HEK293 (cell line): ENCODE measurements at regions not wholly inside any gene's neighbourhood (a gene's known extent, or its start where the extent isn't known, plus 50 kb on each side); places are given as distances from the start of the nearest gene placed in this dataset.

Experiments used
- CTCF ChIA-PET: fragments of 350-600 bp; formaldehyde crosslinking; extraction: SDS; loops from one replicate; lab custom pipeline; 2021; ENCODE audit warnings: antibody characterized with exemption; lab: Yijun Ruan, JAX
- POLR2A ChIA-PET: fragments of 300-600 bp; formaldehyde crosslinking; extraction: SDS; loops from one replicate; lab custom pipeline; 2020; ENCODE audit warnings: antibody characterized with exemption, inconsistent platforms; lab: Yijun Ruan, JAX
- H3K27ac ChIP-seq: fragments of 200-500 bp; sonication (Bioruptor generic); 2 replicates; pipeline ENCODE4 v1.5.1; 2014; ENCODE audit warnings: low read depth, low read length, control low read depth, inconsistent platforms; ENCODE audit errors: extremely low read depth
- H3K36me3 ChIP-seq, 2 experiments: fragments of 200-500 bp in 1 of 2; sonication (Bioruptor generic) in 1 of 2; 1 replicate in 1 of 2; 2 replicates in 1 of 2; pipeline ENCODE4 v1.5.1; 2014 to 2017; ENCODE audit warnings: inconsistent platforms in 2 of 2, low read length in 2 of 2; ENCODE audit not compliant: control insufficient read depth in 2 of 2, insufficient read depth in 1 of 2
- H3K4me1 ChIP-seq: fragments of 200-500 bp; sonication (Bioruptor generic); 2 replicates; pipeline ENCODE4 v1.5.1; 2014; ENCODE audit warnings: mild to moderate bottlenecking, low read length, inconsistent platforms; ENCODE audit not compliant: control insufficient read depth, insufficient read depth
- H3K4me3 ChIP-seq: 2 replicates; pipeline ENCODE4 v1.5.1; 2011; ENCODE audit warnings: low read depth, mild to moderate bottlenecking, control low read depth, low read length, moderate library complexity
- H3K9me3 ChIP-seq: fragments of 200-500 bp; sonication (Bioruptor generic); 2 replicates; pipeline ENCODE4 v1.5.1; 2014; ENCODE audit warnings: low read depth, low read length, inconsistent platforms; ENCODE audit not compliant: control insufficient read depth, insufficient read depth
- KLF1 ChIP-seq: fragments of 450-650 bp; formaldehyde crosslinking; IDR thresholded peaks from 2 replicates; pipeline ENCODE4 v1.5.1; 2016; ENCODE audit warnings: missing biosample characterization, missing genetic modification characterization
- KLF10 ChIP-seq: fragments of 450-650 bp; IDR thresholded peaks from 2 replicates; pipeline ENCODE4 v1.5.1; 2018; ENCODE audit warnings: missing biosample characterization, mild to moderate bottlenecking, missing genetic modification characterization
- KLF7 ChIP-seq: fragments of 450-650 bp; formaldehyde crosslinking; IDR thresholded peaks from 2 replicates; pipeline ENCODE4 v1.5.1; 2016; ENCODE audit warnings: missing biosample characterization, missing genetic modification characterization, borderline replicate concordance
- ZNF112 ChIP-seq: fragments of 450-650 bp; formaldehyde crosslinking; IDR thresholded peaks from 2 replicates; pipeline ENCODE4 v1.5.0; 2017; ENCODE audit warnings: missing biosample characterization, missing genetic modification characterization
- ZNF221 ChIP-seq: fragments of 450-650 bp; formaldehyde crosslinking; IDR thresholded peaks from 2 replicates; pipeline ENCODE4 v1.5.1; 2017; ENCODE audit warnings: missing biosample characterization, missing genetic modification characterization, borderline replicate concordance
- ZNF239 ChIP-seq: fragments of 450-650 bp; formaldehyde crosslinking; IDR thresholded peaks from 2 replicates; pipeline ENCODE4 v1.5.1; 2016; ENCODE audit warnings: missing biosample characterization, missing genetic modification characterization
- ZNF292 ChIP-seq: fragments of 450-650 bp; formaldehyde crosslinking; IDR thresholded peaks from 2 replicates; pipeline ENCODE4 v1.5.1; 2016; ENCODE audit warnings: low read depth, missing biosample characterization, missing genetic modification characterization, borderline replicate concordance
- ZNF423 ChIP-seq: fragments of 450-650 bp; formaldehyde crosslinking; IDR thresholded peaks from 2 replicates; pipeline ENCODE4 v1.5.1; 2016; ENCODE audit warnings: missing biosample characterization, missing genetic modification characterization
- ZNF548 ChIP-seq: fragments of 450-650 bp; formaldehyde crosslinking; IDR thresholded peaks from 2 replicates; pipeline ENCODE4 v1.5.1; 2016; ENCODE audit warnings: missing biosample characterization, missing genetic modification characterization
- ZNF610 ChIP-seq: fragments of 450-650 bp; formaldehyde crosslinking; IDR thresholded peaks from 2 replicates; pipeline ENCODE4 v1.5.1; 2016; ENCODE audit warnings: missing biosample characterization, missing genetic modification characterization, borderline replicate concordance
- ZNF624 ChIP-seq: fragments of 450-650 bp; formaldehyde crosslinking; IDR thresholded peaks from 2 replicates; pipeline ENCODE4 v1.5.1; 2017; ENCODE audit warnings: missing biosample characterization, missing genetic modification characterization
- ZNF707 ChIP-seq: fragments of 450-650 bp; formaldehyde crosslinking; IDR thresholded peaks from 2 replicates; pipeline ENCODE4 v1.5.1; 2016; ENCODE audit warnings: missing biosample characterization, missing genetic modification characterization
- ZXDB ChIP-seq: fragments of 450-650 bp; formaldehyde crosslinking; IDR thresholded peaks from 2 replicates; pipeline ENCODE4 v1.5.1; 2016; ENCODE audit warnings: missing biosample characterization, missing genetic modification characterization
- TF ChIP-seq, protein P1 (sequence below): fragments of 450-650 bp; formaldehyde crosslinking; IDR thresholded peaks from 2 replicates; pipeline ENCODE4 v1.5.1; 2016; ENCODE audit warnings: missing biosample characterization, missing genetic modification characterization
- TF ChIP-seq, protein P2 (sequence below): fragments of 450-650 bp; formaldehyde crosslinking; IDR thresholded peaks from 2 replicates; pipeline ENCODE4 v1.5.1; 2016; ENCODE audit warnings: missing biosample characterization, missing genetic modification characterization, borderline replicate concordance
- TF ChIP-seq, protein P3 (sequence below): fragments of 450-650 bp; formaldehyde crosslinking; IDR thresholded peaks from 2 replicates; pipeline ENCODE4 v1.5.1; 2016; ENCODE audit warnings: missing biosample characterization, missing genetic modification characterization
- TF ChIP-seq, protein P4 (sequence below): fragments of 450-650 bp; IDR thresholded peaks from 2 replicates; pipeline ENCODE4 v1.5.1; 2018; ENCODE audit warnings: missing biosample characterization, mild to moderate bottlenecking, missing genetic modification characterization
- TF ChIP-seq, protein P5 (sequence below): fragments of 450-650 bp; formaldehyde crosslinking; IDR thresholded peaks from 2 replicates; pipeline ENCODE4 v1.5.1; 2016; ENCODE audit warnings: missing biosample characterization, missing genetic modification characterization
- TF ChIP-seq, protein P6 (sequence below): fragments of 450-650 bp; formaldehyde crosslinking; IDR thresholded peaks from 2 replicates; pipeline ENCODE4 v1.5.1; 2016; ENCODE audit warnings: missing biosample characterization, missing genetic modification characterization
- TF ChIP-seq, protein P7 (sequence below): fragments of 450-650 bp; formaldehyde crosslinking; IDR thresholded peaks from 2 replicates; pipeline ENCODE4 v1.5.1; 2017; ENCODE audit warnings: missing biosample characterization, missing genetic modification characterization

DNA sequence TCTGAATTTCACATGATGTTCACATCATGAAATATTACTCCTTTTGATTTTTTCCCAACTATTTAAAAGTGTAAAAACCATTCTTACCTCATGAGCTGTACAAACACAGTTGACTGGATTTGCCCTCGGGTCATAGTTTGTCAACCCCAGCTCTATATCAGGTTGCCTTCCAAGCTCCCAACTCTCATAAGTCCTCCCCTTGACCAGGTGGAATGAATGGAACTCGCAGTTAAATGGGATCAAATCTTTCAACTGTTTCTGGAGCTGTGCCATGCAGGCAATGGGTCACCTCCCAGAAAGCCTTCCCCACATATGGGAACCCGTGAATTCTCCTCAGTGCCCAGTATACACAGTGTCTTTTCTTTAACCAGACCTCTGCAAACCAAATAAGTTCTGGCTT lies 169.8 kb upstream of the FOXD3 start:
- TF ChIP-seq, protein P1, sequence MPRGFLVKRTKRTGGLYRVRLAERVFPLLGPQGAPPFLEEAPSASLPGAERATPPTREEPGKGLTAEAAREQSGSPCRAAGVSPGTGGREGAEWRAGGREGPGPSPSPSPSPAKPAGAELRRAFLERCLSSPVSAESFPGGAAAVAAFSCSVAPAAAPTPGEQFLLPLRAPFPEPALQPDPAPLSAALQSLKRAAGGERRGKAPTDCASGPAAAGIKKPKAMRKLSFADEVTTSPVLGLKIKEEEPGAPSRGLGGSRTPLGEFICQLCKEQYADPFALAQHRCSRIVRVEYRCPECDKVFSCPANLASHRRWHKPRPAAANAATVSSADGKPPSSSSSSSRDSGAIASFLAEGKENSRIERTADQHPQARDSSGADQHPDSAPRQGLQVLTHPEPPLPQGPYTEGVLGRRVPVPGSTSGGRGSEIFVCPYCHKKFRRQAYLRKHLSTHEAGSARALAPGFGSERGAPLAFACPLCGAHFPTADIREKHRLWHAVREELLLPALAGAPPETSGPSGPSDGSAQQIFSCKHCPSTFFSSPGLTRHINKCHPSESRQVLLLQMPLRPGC, result no peak
- TF ChIP-seq, protein P2, sequence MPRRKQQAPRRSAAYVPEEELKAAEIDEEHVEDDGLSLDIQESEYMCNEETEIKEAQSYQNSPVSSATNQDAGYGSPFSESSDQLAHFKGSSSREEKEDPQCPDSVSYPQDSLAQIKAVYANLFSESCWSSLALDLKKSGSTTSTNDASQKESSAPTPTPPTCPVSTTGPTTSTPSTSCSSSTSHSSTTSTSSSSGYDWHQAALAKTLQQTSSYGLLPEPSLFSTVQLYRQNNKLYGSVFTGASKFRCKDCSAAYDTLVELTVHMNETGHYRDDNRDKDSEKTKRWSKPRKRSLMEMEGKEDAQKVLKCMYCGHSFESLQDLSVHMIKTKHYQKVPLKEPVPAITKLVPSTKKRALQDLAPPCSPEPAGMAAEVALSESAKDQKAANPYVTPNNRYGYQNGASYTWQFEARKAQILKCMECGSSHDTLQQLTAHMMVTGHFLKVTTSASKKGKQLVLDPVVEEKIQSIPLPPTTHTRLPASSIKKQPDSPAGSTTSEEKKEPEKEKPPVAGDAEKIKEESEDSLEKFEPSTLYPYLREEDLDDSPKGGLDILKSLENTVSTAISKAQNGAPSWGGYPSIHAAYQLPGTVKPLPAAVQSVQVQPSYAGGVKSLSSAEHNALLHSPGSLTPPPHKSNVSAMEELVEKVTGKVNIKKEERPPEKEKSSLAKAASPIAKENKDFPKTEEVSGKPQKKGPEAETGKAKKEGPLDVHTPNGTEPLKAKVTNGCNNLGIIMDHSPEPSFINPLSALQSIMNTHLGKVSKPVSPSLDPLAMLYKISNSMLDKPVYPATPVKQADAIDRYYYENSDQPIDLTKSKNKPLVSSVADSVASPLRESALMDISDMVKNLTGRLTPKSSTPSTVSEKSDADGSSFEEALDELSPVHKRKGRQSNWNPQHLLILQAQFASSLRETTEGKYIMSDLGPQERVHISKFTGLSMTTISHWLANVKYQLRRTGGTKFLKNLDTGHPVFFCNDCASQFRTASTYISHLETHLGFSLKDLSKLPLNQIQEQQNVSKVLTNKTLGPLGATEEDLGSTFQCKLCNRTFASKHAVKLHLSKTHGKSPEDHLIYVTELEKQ (tag by site-specific recombination), result no peak
- TF ChIP-seq, protein P3, sequence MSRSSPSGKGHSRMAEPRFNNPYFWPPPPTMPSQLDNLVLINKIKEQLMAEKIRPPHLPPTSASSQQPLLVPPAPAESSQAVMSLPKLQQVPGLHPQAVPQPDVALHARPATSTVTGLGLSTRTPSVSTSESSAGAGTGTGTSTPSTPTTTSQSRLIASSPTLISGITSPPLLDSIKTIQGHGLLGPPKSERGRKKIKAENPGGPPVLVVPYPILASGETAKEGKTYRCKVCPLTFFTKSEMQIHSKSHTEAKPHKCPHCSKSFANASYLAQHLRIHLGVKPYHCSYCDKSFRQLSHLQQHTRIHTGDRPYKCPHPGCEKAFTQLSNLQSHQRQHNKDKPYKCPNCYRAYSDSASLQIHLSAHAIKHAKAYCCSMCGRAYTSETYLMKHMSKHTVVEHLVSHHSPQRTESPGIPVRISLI (tag by site-specific recombination), result no peak
- TF ChIP-seq ZNF610, result no peak
- no peak for TF ChIP-seq ZNF112 (tag by site-specific recombination)
- TF ChIP-seq, protein P4, sequence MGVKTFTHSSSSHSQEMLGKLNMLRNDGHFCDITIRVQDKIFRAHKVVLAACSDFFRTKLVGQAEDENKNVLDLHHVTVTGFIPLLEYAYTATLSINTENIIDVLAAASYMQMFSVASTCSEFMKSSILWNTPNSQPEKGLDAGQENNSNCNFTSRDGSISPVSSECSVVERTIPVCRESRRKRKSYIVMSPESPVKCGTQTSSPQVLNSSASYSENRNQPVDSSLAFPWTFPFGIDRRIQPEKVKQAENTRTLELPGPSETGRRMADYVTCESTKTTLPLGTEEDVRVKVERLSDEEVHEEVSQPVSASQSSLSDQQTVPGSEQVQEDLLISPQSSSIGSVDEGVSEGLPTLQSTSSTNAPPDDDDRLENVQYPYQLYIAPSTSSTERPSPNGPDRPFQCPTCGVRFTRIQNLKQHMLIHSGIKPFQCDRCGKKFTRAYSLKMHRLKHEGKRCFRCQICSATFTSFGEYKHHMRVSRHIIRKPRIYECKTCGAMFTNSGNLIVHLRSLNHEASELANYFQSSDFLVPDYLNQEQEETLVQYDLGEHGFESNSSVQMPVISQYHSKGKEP, result no peak
- no peak for TF ChIP-seq KLF1 (tag by site-specific recombination)
- TF ChIP-seq, protein P5, sequence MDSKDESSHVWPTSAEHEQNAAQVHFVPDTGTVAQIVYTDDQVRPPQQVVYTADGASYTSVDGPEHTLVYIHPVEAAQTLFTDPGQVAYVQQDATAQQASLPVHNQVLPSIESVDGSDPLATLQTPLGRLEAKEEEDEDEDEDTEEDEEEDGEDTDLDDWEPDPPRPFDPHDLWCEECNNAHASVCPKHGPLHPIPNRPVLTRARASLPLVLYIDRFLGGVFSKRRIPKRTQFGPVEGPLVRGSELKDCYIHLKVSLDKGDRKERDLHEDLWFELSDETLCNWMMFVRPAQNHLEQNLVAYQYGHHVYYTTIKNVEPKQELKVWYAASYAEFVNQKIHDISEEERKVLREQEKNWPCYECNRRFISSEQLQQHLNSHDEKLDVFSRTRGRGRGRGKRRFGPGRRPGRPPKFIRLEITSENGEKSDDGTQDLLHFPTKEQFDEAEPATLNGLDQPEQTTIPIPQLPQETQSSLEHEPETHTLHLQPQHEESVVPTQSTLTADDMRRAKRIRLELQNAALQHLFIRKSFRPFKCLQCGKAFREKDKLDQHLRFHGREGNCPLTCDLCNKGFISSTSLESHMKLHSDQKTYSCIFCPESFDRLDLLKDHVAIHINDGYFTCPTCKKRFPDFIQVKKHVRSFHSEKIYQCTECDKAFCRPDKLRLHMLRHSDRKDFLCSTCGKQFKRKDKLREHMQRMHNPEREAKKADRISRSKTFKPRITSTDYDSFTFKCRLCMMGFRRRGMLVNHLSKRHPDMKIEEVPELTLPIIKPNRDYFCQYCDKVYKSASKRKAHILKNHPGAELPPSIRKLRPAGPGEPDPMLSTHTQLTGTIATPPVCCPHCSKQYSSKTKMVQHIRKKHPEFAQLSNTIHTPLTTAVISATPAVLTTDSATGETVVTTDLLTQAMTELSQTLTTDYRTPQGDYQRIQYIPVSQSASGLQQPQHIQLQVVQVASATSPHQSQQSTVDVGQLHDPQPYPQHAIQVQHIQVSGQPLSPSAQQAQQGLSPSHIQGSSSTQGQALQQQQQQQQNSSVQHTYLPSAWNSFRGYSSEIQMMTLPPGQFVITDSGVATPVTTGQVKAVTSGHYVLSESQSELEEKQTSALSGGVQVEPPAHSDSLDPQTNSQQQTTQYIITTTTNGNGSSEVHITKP, result no peak
- TF ChIP-seq KLF10, result no peak
- no peak for TF ChIP-seq ZNF221 (tag by site-specific recombination)
- TF ChIP-seq, protein P6, sequence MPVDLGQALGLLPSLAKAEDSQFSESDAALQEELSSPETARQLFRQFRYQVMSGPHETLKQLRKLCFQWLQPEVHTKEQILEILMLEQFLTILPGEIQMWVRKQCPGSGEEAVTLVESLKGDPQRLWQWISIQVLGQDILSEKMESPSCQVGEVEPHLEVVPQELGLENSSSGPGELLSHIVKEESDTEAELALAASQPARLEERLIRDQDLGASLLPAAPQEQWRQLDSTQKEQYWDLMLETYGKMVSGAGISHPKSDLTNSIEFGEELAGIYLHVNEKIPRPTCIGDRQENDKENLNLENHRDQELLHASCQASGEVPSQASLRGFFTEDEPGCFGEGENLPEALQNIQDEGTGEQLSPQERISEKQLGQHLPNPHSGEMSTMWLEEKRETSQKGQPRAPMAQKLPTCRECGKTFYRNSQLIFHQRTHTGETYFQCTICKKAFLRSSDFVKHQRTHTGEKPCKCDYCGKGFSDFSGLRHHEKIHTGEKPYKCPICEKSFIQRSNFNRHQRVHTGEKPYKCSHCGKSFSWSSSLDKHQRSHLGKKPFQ, result no peak
- no peak for TF ChIP-seq ZNF292 (tag by site-specific recombination)
- no peak for TF ChIP-seq KLF7 (tag by site-specific recombination)
- TF ChIP-seq ZNF707 (tag by site-specific recombination), result no peak
- TF ChIP-seq ZNF423 (tag by site-specific recombination), result no peak
- TF ChIP-seq, protein P7, sequence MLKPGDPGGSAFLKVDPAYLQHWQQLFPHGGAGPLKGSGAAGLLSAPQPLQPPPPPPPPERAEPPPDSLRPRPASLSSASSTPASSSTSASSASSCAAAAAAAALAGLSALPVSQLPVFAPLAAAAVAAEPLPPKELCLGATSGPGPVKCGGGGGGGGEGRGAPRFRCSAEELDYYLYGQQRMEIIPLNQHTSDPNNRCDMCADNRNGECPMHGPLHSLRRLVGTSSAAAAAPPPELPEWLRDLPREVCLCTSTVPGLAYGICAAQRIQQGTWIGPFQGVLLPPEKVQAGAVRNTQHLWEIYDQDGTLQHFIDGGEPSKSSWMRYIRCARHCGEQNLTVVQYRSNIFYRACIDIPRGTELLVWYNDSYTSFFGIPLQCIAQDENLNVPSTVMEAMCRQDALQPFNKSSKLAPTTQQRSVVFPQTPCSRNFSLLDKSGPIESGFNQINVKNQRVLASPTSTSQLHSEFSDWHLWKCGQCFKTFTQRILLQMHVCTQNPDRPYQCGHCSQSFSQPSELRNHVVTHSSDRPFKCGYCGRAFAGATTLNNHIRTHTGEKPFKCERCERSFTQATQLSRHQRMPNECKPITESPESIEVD, result no peak
- TF ChIP-seq ZXDB, result no peak
- TF ChIP-seq ZNF548 (tag by site-specific recombination), result no peak
- TF ChIP-seq ZNF624, result no peak
- TF ChIP-seq ZNF239, result no peak
- ChIA-PET CTCF (no interaction called here), POLR2A (no interaction called here)
- Histone ChIP-seq H3K4me1 (no peaks in the 10 kb centered on the region), H3K36me3 (no peaks in the 10 kb centered on the region), H3K9me3 (no peaks in the 10 kb centered on the region), H3K4me3 (no peak overlapping the region), H3K27ac (no peak overlapping the region)
